Activated naive CD8-positive, alpha-beta T cell treated with anti-CD3 and anti-CD28 coated beads, Interleukin-2, amount 50 U/mL, for 24 hours (primary cell): ENCODE measurements at regions not wholly inside any gene's neighbourhood (a gene's known extent, or its start where the extent isn't known, plus 50 kb on each side); places are given as distances from the start of the nearest gene placed in this dataset.

ENCODE experiments used
- ATAC-seq: fragments of 150-1000 bp; cut with Tn5 transposase; one replicate; pipeline ENCODE4 v1.10.0; 2021
- DNase-seq: peaks from one replicate; pipeline ENCODE4 v3.0.0; 2021
- H3K27ac Mint-ChIP-seq: one replicate; pipeline ENCODE4 v1.8.0; 2021; ENCODE audit warnings: mild to moderate bottlenecking, mixed read lengths
- H3K27me3 Mint-ChIP-seq: one replicate; pipeline ENCODE4 v1.8.0; 2021; ENCODE audit warnings: mixed read lengths
- H3K36me3 Mint-ChIP-seq: one replicate; pipeline ENCODE4 v1.8.0; 2021; ENCODE audit warnings: low read depth, mixed read lengths
- H3K4me1 Mint-ChIP-seq: one replicate; pipeline ENCODE4 v1.8.0; 2021; ENCODE audit warnings: mixed read lengths
- H3K4me3 Mint-ChIP-seq: one replicate; pipeline ENCODE4 v1.8.0; 2021; ENCODE audit warnings: mild to moderate bottlenecking, moderate library complexity, mixed read lengths
- H3K9me3 Mint-ChIP-seq: one replicate; pipeline ENCODE4 v1.8.0; 2021; ENCODE audit warnings: mixed read lengths

DNA sequence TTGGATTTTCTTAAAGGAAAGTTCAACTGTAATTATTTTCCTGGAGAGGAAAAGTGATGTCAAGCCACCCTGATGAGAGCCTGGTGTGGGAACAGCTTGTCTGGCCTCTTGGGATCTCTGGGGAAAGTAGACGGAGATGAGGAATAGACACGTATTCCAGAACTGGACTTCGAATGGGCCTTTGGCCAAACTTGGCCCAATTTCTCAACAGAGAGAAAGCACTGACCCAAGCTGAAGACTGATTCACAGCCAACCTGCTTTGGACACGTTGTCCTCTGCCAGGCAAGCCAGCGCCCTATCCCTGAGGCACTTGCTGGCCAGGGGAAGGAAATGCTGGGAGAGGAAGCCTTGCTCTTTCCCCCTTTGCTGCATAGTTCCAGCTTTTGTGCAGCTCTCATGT, 70.8 kb upstream of the CTAGE1 start:
- Mint-ChIP-seq H3K4me1 (no peaks in the 10 kb centered on the region), H3K27ac (no peak overlapping the region), H3K36me3 (no peaks in the 10 kb centered on the region), H3K4me3 (no peak overlapping the region), H3K27me3 (no peaks in the 10 kb centered on the region), H3K9me3 (no peaks in the 10 kb centered on the region)
- ATAC-seq (no peak), DNase-seq (no peak)

DNA sequence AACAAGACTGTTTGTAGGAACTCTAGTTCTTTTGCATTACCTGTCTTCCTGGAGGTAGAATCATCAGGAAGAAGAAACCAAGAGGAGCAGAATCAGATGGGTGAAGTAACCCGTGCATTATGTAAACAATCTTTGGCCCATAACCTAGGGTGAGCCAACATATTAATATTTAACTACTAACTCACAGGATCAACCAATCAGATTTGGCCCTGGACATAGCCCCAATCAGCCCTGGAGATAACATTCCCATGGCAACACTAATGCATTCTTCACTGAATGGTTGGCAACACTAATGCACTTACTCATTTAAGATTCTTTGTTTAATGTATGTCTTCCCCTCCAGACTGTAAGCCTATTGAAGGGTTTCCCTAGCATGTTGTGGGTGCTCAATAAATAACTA, 72.0 kb upstream of the CTAGE1 start:
- ATAC-seq (no peak), DNase-seq (no peak)
- H3K9me3 Mint-ChIP-seq = no peaks in the 10 kb centered on the region
- H3K36me3 Mint-ChIP-seq = no peaks in the 10 kb centered on the region
- no peak overlapping the region for H3K4me3 Mint-ChIP-seq
- H3K27ac Mint-ChIP-seq = no peak overlapping the region
- no peaks in the 10 kb centered on the region for H3K4me1 Mint-ChIP-seq
- no peaks in the 10 kb centered on the region for H3K27me3 Mint-ChIP-seq

DNA sequence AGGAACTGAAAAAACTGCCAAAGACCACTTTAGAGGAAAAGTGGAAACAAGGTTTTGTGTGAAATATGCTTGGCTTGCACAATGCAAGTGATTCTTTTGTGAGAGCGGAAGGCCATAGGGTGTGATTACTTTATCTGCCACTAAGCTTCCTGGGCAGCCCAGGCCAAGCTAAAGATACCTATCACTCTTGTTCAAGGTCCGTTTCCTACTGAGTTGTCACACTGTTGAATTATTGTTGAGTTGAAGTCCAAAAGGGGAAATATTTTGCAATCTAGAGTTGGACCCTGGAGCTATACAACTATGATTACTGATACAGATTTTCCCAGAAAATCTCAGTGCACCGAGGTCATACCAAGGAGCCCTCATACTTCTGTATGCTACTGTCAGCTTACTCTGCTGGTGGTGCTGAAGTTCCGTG, 72.7 kb upstream of the CTAGE1 start:
- H3K27ac Mint-ChIP-seq = no peak overlapping the region
- ATAC-seq = no peak
- no peaks in the 10 kb centered on the region for H3K27me3 Mint-ChIP-seq
- no peak for DNase-seq
- no peak overlapping the region for H3K4me3 Mint-ChIP-seq
- H3K9me3 Mint-ChIP-seq = no peaks in the 10 kb centered on the region
- H3K4me1 Mint-ChIP-seq = no peaks in the 10 kb centered on the region
- H3K36me3 Mint-ChIP-seq = no peaks in the 10 kb centered on the region

DNA sequence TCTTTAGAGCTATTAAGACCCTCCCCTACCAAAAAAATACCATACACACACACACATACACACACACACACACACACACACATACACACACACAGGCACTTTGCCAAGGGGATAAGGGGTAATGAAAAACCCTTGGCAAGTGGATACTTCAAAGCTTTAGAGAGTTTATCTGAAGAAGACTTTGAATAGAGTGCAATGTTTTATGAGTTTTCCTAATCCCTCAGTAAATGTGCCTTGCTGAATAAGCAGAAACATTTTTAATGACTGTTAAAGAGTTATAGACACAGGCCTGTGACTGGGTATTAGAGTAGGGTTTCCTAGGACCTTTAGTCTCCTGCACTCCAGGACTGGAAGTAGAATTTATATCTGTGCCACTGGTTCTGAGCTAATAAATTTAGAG, 75.5 kb upstream of the CTAGE1 start:
- peaks cover 12% of the 10 kb centered on the region for H3K9me3 Mint-ChIP-seq
- H3K4me3 Mint-ChIP-seq = no peak overlapping the region

DNA sequence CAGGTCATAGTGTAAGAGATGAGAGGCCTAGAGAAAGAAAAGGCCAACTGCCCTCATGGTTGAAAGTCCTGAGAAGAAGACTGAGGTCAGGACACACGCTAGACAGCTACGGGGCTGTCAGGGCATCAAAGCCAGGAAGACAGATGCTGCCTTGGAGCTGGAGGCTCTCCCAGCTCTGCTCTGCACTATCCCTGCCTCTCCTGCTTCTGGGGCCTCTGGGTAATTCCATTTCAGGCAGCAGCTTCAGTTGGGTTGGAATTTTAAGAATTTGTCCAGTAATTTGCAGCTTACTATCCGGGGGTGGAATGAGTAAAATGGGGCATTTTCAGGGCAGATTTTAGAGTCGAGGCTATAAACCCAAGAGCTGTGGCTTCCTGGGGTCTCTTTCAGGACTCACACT, 76.2 kb upstream of the CTAGE1 start:
- H3K4me3 Mint-ChIP-seq = no peak overlapping the region
- DNase-seq (no peak), ATAC-seq (no peak)
- peaks cover 12% of the 10 kb centered on the region for H3K9me3 Mint-ChIP-seq
- no peaks in the 10 kb centered on the region for H3K36me3 Mint-ChIP-seq
- no peaks in the 10 kb centered on the region for H3K27me3 Mint-ChIP-seq
- H3K27ac Mint-ChIP-seq = no peak overlapping the region
- no peaks in the 10 kb centered on the region for H3K4me1 Mint-ChIP-seq

More for the DNA sequence above, 75.5 kb upstream of the CTAGE1 start:
- Mint-ChIP-seq H3K36me3 (no peaks in the 10 kb centered on the region), H3K27me3 (no peaks in the 10 kb centered on the region), H3K4me1 (no peaks in the 10 kb centered on the region), H3K27ac (no peak overlapping the region)
- DNase-seq = no peak
- ATAC-seq = no peak

DNA sequence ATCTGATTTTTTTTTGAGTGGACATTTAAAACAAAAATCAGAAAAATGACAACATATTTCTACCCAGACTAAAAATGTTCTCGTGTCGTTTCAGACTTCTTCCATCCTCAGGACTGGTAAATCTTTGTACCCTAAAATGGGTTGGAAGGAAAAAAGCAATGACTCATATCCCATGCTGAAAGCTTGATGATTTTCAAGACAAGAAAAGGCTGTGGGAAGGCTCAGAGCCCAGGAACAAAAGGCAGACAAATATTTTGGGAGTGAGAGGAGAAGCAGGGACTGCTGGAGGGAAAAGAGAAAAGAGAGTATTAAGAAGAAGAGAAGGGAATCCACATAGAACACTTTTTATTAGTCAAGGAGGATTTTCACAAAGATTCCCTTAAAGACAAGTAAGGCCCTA, 77.1 kb upstream of the CTAGE1 start:
- no peaks in the 10 kb centered on the region for H3K27me3 Mint-ChIP-seq
- no peaks in the 10 kb centered on the region for H3K4me1 Mint-ChIP-seq
- no peak overlapping the region for H3K4me3 Mint-ChIP-seq
- no peak for DNase-seq
- no peak overlapping the region for H3K27ac Mint-ChIP-seq
- H3K36me3 Mint-ChIP-seq = no peaks in the 10 kb centered on the region
- H3K9me3 Mint-ChIP-seq = peaks cover 12% of the 10 kb centered on the region
- ATAC-seq = no peak

DNA sequence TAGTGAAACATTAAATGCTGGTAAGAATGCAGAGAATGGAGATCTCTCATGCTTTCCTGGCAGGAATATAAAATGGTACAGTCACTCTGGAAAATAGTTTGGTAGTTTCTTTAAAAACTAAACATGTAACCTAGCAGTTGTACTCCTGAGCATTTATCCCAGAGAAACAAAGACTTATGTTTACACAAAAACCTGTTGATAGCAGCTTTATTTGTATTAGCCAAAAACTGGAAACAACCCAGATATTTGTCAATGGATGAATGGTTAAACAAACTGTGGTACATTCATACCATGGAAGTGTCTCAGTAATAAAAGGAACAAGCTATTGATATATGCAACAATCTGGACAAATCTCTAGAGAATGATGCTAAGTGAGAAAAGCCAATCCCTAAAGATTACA, 81.7 kb upstream of the CTAGE1 start:
- no peaks in the 10 kb centered on the region for H3K4me1 Mint-ChIP-seq
- ATAC-seq = no peak
- H3K27me3 Mint-ChIP-seq = no peaks in the 10 kb centered on the region
- no peak overlapping the region for H3K4me3 Mint-ChIP-seq
- no peaks in the 10 kb centered on the region for H3K36me3 Mint-ChIP-seq
- H3K9me3 Mint-ChIP-seq = peaks cover 19% of the 10 kb centered on the region
- no peak for DNase-seq
- H3K27ac Mint-ChIP-seq = no peak overlapping the region

DNA sequence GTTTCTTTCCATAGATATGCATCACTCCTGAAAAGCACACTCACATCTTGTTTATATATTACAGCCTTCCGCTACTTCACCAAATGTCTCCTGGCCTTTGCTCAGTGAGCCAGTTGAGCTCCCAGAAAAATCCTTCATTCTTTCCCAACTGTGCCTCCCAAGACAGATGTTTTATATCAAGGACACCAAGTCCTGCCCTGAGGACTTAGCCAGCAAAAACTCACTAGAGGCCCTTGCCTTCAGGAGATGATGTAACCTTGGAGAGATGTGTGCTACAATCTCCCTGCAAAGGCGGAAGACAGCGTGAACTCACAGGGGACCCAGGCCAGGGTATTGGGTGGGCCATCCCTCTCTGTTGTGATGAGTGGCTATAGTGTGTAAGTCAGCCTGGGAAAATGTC, 86.1 kb upstream of the CTAGE1 start:
- Mint-ChIP-seq H3K4me1 (no peaks in the 10 kb centered on the region), H3K4me3 (no peak overlapping the region), H3K27me3 (peaks cover 2% of the 10 kb centered on the region), H3K9me3 (peaks cover 8% of the 10 kb centered on the region), H3K36me3 (no peaks in the 10 kb centered on the region), H3K27ac (no peak overlapping the region)
- ATAC-seq = no peak
- no peak for DNase-seq

DNA sequence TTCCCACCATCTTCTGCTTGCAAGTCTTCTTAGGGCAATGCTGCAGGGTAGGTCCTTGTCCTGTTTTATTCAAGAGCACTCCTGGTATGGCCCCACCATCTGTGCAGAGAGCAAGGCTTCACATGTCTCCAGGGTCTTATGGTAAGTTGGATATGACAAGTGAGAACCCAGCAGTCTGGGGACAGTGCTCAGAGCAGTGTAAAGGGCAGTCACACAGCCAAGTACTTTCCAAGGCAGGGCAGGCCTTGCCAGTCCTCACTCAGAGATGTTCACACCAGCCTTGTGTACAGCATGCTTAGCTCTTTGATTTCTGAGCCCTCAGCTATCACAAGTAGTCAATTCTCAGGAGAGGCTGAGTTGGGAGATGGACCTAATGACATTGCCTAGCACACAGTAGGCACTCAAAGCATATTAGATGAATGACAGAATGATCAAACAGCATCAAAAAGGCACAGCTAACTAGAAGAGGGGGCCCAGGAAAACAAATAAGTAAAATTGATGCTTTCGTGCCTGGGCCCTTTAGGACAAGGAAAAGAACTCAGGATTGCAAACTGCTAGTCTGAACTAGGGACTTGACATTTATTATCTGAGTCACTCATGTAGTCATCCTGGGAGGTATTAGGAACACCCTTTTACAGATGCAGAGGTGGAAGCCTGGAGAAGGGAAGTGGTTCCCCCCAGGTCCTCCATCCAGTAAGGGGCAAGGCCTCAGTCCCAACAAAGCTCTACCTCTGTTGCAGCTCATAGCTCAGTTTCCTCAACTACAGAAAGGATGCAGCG, 86.7 kb upstream of the CTAGE1 start:
- Mint-ChIP-seq H3K27me3 (peaks cover 2% of the 10 kb centered on the region), H3K27ac (no peak overlapping the region), H3K36me3 (no peaks in the 10 kb centered on the region), H3K4me3 (no peak overlapping the region), H3K9me3 (peaks cover 8% of the 10 kb centered on the region), H3K4me1 (no peaks in the 10 kb centered on the region)
- no peak for ATAC-seq
- DNase-seq = no peak

DNA sequence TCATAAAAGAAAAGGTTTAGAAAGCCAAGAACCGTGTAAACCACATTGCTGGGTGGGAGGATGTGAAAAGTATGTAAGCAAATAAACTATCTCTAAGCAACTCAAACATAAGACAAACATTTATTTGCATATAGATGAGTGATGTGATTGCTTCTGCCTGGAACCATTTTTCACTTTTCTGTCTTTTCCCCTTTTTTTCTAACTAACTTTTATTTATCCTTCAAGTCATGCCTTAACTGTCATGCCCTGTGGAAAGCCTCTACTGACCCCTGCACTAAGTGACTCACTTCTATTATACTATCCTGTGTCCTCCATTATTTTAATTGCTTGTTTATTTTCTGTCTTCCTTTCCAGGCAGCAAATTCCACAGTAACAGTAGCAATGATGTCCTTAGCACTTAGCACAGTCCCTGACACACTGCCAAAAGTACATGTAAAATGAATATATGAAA, 87.5 kb upstream of the CTAGE1 start:
- no peaks in the 10 kb centered on the region for H3K4me1 Mint-ChIP-seq
- peaks cover 2% of the 10 kb centered on the region for H3K27me3 Mint-ChIP-seq
- ATAC-seq (no peak), DNase-seq (no peak)
- H3K36me3 Mint-ChIP-seq = no peaks in the 10 kb centered on the region
- peaks cover 8% of the 10 kb centered on the region for H3K9me3 Mint-ChIP-seq
- no peak overlapping the region for H3K4me3 Mint-ChIP-seq
- no peak overlapping the region for H3K27ac Mint-ChIP-seq

DNA sequence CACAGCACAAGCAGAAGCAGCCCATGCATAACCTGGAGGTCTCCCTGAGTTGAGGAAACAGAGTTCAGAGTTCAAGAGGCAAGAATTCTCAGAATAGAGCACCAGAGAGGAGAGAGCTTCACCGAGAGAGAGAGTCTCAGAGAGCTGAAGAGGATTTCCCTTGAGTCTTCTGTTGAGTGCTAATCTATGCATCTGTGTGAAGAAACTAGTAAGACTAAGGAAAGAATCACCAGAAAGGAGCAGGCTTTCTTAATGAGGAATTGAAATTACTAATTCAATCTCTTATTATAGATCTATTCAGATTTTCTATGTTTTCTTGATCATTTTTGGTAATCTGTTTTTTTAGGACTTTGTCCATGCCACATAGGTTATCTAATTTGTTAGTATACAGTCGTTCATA, 89.3 kb upstream of the CTAGE1 start:
- Mint-ChIP-seq H3K4me3 (no peak overlapping the region), H3K4me1 (no peaks in the 10 kb centered on the region), H3K9me3 (no peaks in the 10 kb centered on the region), H3K27me3 (peaks cover 2% of the 10 kb centered on the region), H3K27ac (no peak overlapping the region), H3K36me3 (no peaks in the 10 kb centered on the region)
- ATAC-seq (no peak), DNase-seq (no peak)

DNA sequence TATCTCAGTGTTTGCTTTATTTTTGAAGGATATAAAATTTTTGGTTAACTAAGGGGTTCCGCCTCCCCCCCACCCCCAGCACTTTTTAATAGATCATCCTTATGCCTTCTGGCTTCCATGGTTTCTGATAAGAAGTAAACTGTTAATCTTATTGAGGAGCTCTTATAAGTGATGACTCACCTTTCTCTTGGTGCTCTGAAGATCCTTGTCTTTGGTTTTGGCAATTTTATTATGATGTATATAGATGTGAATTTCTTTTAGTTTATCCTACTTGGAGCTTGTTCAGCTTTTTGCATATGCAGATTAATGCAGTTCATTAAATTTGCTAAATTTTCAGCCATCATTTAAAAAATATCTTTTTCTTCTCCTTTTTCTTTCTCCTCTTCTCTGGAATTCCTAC, 91.7 kb upstream of the CTAGE1 start:
- DNase-seq = no peak

DNA sequence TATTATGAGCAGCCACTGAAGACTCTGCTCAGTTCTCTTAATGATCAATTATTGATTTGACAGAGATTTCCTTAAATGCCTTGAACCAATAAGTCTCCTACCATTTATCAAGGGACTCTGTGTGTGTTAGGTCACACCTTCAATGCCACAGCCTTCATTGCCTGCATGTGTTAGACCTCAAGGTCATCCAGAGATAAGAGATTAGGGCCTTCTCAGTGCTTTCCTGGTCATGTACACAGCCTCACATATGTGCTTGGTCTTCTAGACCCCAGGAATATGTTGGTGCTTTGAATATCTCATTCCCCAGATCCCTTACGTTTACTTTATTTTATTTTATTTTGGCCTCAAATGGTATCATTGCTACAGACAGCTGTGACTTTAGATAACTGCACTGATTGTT, 93.0 kb upstream of the CTAGE1 start:
- no peaks in the 10 kb centered on the region for H3K36me3 Mint-ChIP-seq
- H3K9me3 Mint-ChIP-seq = no peaks in the 10 kb centered on the region
- no peaks in the 10 kb centered on the region for H3K4me1 Mint-ChIP-seq
- H3K27me3 Mint-ChIP-seq = peaks cover 2% of the 10 kb centered on the region
- no peak overlapping the region for H3K4me3 Mint-ChIP-seq
- no peak overlapping the region for H3K27ac Mint-ChIP-seq
- no peak for ATAC-seq
- no peak for DNase-seq

More for the DNA sequence above, 91.7 kb upstream of the CTAGE1 start:
- ATAC-seq = no peak
- Mint-ChIP-seq H3K4me1 (no peaks in the 10 kb centered on the region), H3K27ac (no peak overlapping the region), H3K36me3 (no peaks in the 10 kb centered on the region), H3K4me3 (no peak overlapping the region), H3K9me3 (no peaks in the 10 kb centered on the region), H3K27me3 (peaks cover 2% of the 10 kb centered on the region)

DNA sequence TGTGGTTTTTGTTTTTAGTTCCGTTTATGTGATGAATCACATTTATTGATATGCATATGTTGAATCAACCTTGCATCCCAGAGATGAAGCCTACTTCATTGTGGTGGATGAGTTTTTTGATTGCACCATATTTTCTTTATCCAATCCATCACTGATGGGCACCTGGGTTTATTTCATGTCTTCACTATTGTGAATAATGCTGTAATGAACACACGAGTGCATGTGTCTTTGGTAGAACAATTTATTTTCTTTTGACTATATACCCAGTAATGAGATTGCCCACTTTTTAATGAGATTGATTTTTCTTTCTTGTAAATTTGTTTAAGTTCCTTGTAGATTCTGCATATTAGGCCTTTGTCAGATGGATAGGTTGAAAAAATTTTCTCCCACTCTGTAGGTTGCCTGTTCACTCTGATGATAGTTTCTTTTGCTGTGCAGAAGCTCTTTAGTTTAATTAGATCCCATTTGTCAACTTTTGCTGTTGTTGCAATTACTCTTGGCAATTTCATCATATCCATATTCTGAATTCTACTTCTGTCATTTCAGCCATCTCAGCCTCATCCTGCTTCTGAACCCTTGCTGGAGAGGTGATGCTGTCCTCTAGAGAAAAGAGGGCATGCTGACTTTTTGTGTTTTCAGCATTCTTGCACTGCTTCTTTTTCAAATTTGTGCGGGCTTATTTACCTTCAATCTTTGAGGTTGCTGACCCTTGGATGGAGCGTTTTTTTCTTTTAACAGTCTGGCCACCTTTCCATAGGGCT, 96.2 kb upstream of the CTAGE1 start:
- Mint-ChIP-seq H3K27me3 (no peaks in the 10 kb centered on the region), H3K4me3 (no peak overlapping the region), H3K4me1 (no peaks in the 10 kb centered on the region), H3K27ac (no peak overlapping the region), H3K36me3 (no peaks in the 10 kb centered on the region), H3K9me3 (no peaks in the 10 kb centered on the region)
- DNase-seq (no peak), ATAC-seq (no peak)

DNA sequence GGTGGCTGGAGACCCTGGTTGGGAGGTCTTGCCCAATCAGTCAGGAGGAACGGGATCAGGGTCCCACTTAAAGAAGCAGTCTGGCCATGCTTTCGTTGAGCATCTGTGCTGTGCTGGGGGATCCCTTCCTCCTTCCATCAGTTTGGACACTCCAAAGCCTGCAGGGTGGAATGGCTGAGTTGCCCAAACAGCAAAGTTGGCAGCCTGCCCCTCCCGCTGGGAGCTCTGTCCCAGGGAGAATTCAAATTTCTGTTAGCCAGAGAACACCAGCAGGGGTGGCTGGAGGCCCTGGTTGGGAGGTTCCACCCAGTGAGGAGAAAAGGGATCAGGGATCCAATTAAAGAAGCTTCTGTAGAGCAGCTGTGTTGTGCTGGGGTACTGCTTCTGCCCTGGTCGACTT, 96.9 kb upstream of the CTAGE1 start:
- Mint-ChIP-seq H3K4me3 (no peak overlapping the region), H3K27ac (no peak overlapping the region), H3K4me1 (no peaks in the 10 kb centered on the region), H3K9me3 (no peaks in the 10 kb centered on the region), H3K36me3 (no peaks in the 10 kb centered on the region), H3K27me3 (peaks cover 2% of the 10 kb centered on the region)
- DNase-seq (no peak), ATAC-seq (no peak)
